Adrenal gland (tissue), 5 donors: ENCODE measurements at regions not wholly inside any gene's neighbourhood (a gene's known extent, or its start where the extent isn't known, plus 50 kb on each side); places are given as distances from the start of the nearest gene placed in this dataset.

Experiments
- CTCF ChIP-seq, 6 experiments: fragments of 450-650 bp in 4 of 6; fragments of 200-600 bp in 2 of 6; sonication (generic) in 1 of 6; IDR thresholded peaks; 1 replicate in 5 of 6; 2 replicates in 1 of 6; pipeline versions ENCODE4 v1.5.1 to v1.8.0; 2016 to 2021; ENCODE audit warnings: antibody characterized with exemption in 6 of 6, mild to moderate bottlenecking in 2 of 6, moderate library complexity in 1 of 6
- POLR2A ChIP-seq, 2 donors: fragments of 450-650 bp; IDR thresholded peaks; one replicate each; pipeline ENCODE4 v1.6.1; 2017; ENCODE audit warnings: antibody characterized with exemption in 2 of 2, mild to moderate bottlenecking in 2 of 2, moderate library complexity in 1 of 2
- donor health status: DM: no; HTN: no; CAD: no.

- TF ChIP-seq CTCF (IDR thresholded peaks at IDR 0.05) (no peak), POLR2A (IDR thresholded peaks at IDR 0.05) (no peak)
Measured at GRCh38 chr6:106778943-106779342, 149.6 kb downstream of the QRSL1 start.
